Right atrium auricular region (tissue), 2 donors: ENCODE measurements at regions not wholly inside any gene's neighbourhood (a gene's known extent, or its start where the extent isn't known, plus 50 kb on each side); places are given as distances from the start of the nearest gene placed in this dataset.
"Not testable (repeated sequence)": the region's sequence is repeated elsewhere in the genome, so short reads cannot be mapped to it uniquely, and the experiment has no call there.

Source experiments
- DNase-seq: peaks from one replicate; pipeline ENCODE4 v3.0.0-alpha.2; 2019; ENCODE audit warnings: low spot score
- H3K27ac ChIP-seq, 2 donors: fragments of 200-600 bp; sonication (generic); 1 replicate in 1 of 2; 2 replicates in 1 of 2; pipeline ENCODE4 v1.5.1; 2016 to 2019
- H3K27me3 ChIP-seq, 2 donors: fragments of 200-600 bp; sonication (generic); one replicate each; pipeline versions ENCODE4 v1.5.1 to v1.6.0; 2017 to 2019
- H3K36me3 ChIP-seq: fragments of 200-600 bp; sonication (generic); one replicate; pipeline ENCODE4 v1.5.1; 2016
- H3K4me1 ChIP-seq, 2 donors: fragments of 200-600 bp; sonication (generic); one replicate each; pipeline versions ENCODE4 v1.5.1 to v1.6.0; 2017 to 2019
- H3K4me3 ChIP-seq, 2 donors: fragments of 200-600 bp; sonication (generic); 1 replicate in 1 of 2; 2 replicates in 1 of 2; pipeline ENCODE4 v1.5.1; 2017 to 2019; ENCODE audit warnings: mild to moderate bottlenecking in 1 of 2, moderate library complexity in 1 of 2
- H3K9me3 ChIP-seq, 2 donors: fragments of 200-600 bp; sonication (generic); one replicate each; pipeline ENCODE4 v1.5.1; 2019
- CTCF ChIP-seq, 2 donors: fragments of 200-600 bp; sonication (generic); IDR thresholded peaks; one replicate each; pipeline ENCODE4 v1.5.1; 2019; ENCODE audit warnings: antibody characterized with exemption in 2 of 2

GRCh38 chr18:39209173-39209572, 1643.6 kb upstream of the CELF4 start:
- Histone ChIP-seq H3K4me1 (no peaks in the 10 kb centered on the region), H3K36me3 (no peaks in the 10 kb centered on the region), H3K27me3 (no peaks in the 10 kb centered on the region), H3K27ac (no peak overlapping the region), H3K4me3 (no peak overlapping the region), H3K9me3 (no peaks in the 10 kb centered on the region)
- no peak for DNase-seq
- no peak for TF ChIP-seq CTCF (IDR thresholded peaks at IDR 0.05)

GRCh38 chr18:39208729-39209128, 1643.1 kb upstream of the CELF4 start:
- no peak for DNase-seq
- Histone ChIP-seq H3K4me1 (no peaks in the 10 kb centered on the region), H3K9me3 (no peaks in the 10 kb centered on the region), H3K36me3 (no peaks in the 10 kb centered on the region), H3K27ac (no peak overlapping the region), H3K27me3 (no peaks in the 10 kb centered on the region), H3K4me3 (no peak overlapping the region)
- TF ChIP-seq CTCF (IDR thresholded peaks at IDR 0.05), result no peak

- Histone ChIP-seq H3K9me3 (no peaks in the 10 kb centered on the region), H3K27ac (no peak overlapping the region), H3K4me3 (no peak overlapping the region), H3K36me3 (no peaks in the 10 kb centered on the region), H3K4me1 (no peaks in the 10 kb centered on the region), H3K27me3 (no peaks in the 10 kb centered on the region)
- TF ChIP-seq CTCF (IDR thresholded peaks at IDR 0.05), result no peak
- DNase-seq, result no peak
Observed at GRCh38 chr18:39208190-39208589, 1642.6 kb upstream of the CELF4 start.

GRCh38 chr18:39206398-39207103, 1641.0 kb upstream of the CELF4 start:
- H3K4me3 ChIP-seq, DNase-seq, H3K36me3 ChIP-seq, H3K4me1 ChIP-seq, H3K27me3 ChIP-seq, H3K9me3 ChIP-seq, H3K27ac ChIP-seq: not testable (repeated sequence)

GRCh38 chr18:39205565-39206195, 1640.1 kb upstream of the CELF4 start:
- no peaks in the 10 kb centered on the region for H3K9me3 ChIP-seq
- no peak for DNase-seq
- TF ChIP-seq CTCF (IDR thresholded peaks at IDR 0.05), result no peak
- H3K27me3 ChIP-seq, result no peaks in the 10 kb centered on the region
- no peak overlapping the region for H3K27ac ChIP-seq
- no peaks in the 10 kb centered on the region for H3K4me1 ChIP-seq
- H3K36me3 ChIP-seq, result no peaks in the 10 kb centered on the region
- no peak overlapping the region for H3K4me3 ChIP-seq

GRCh38 chr18:39200153-39200552, 1634.6 kb upstream of the CELF4 start:
- Histone ChIP-seq H3K4me1 (no peaks in the 10 kb centered on the region), H3K27ac (no peak overlapping the region), H3K9me3 (no peaks in the 10 kb centered on the region), H3K4me3 (no peak overlapping the region), H3K27me3 (no peaks in the 10 kb centered on the region), H3K36me3 (no peaks in the 10 kb centered on the region)
- TF ChIP-seq CTCF (IDR thresholded peaks at IDR 0.05), result no peak
- DNase-seq, result no peak
